ENCODE measurements at regions not wholly inside any gene's neighbourhood (a gene's known extent, or its start where the extent isn't known, plus 50 kb on each side); places are given as distances from the start of the nearest gene placed in this dataset.

DNA sequence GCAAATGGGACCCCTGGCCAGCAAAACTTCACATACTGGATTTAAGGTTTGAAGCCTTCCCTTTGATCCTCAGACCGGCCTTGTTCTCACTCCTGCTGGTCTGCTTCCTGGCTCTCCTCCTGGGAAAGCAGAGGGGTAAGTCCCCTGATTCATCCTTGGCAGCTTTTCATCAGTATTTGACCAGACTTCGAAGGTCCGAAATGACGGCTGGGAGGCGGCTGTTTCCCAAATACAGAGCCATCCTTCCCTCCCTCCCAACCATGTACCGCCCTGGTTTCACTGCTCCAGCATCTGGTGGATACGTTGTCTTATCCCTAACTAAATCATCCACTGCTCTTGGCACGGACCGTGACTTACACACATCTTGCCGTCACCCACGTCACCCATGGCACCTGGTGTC lies 265.5 kb downstream of the BCOR start:
- H3K9me2 ChIP-seq (replicated peaks; ENCODE audit: insufficient read depth, low read length): no peaks in the 10 kb centered on the region
- no peak overlapping the region for H2AFZ ChIP-seq (ENCODE audit: low read depth, low read length, severe bottlenecking)
- H3K4me2 ChIP-seq (ENCODE audit: low read depth, low read length, poor library complexity, severe bottlenecking): no peak overlapping the region
- no peak overlapping the region for H3K9ac ChIP-seq (ENCODE audit: low read length)
- no peaks in the 10 kb centered on the region for H3K36me3 ChIP-seq (ENCODE audit: low read length)
- H3K27me3 ChIP-seq (ENCODE audit: low read length): no peaks in the 10 kb centered on the region
- H3K27ac ChIP-seq (ENCODE audit: low read depth, low read length): no peak overlapping the region
- no peaks in the 10 kb centered on the region for H4K20me1 ChIP-seq (ENCODE audit: low read depth, low read length)
- no peaks in the 10 kb centered on the region for H3K9me3 ChIP-seq (ENCODE audit: insufficient read depth, low read length)
- H3K79me2 ChIP-seq (ENCODE audit: insufficient read depth, low read length): no peaks in the 10 kb centered on the region
- no peak overlapping the region for H3K4me3 ChIP-seq (ENCODE audit: insufficient read depth, low read length, poor library complexity, severe bottlenecking)
- no peaks in the 10 kb centered on the region for H3F3A ChIP-seq (ENCODE audit: insufficient read depth)
- TF ChIP-seq, protein P1, sequence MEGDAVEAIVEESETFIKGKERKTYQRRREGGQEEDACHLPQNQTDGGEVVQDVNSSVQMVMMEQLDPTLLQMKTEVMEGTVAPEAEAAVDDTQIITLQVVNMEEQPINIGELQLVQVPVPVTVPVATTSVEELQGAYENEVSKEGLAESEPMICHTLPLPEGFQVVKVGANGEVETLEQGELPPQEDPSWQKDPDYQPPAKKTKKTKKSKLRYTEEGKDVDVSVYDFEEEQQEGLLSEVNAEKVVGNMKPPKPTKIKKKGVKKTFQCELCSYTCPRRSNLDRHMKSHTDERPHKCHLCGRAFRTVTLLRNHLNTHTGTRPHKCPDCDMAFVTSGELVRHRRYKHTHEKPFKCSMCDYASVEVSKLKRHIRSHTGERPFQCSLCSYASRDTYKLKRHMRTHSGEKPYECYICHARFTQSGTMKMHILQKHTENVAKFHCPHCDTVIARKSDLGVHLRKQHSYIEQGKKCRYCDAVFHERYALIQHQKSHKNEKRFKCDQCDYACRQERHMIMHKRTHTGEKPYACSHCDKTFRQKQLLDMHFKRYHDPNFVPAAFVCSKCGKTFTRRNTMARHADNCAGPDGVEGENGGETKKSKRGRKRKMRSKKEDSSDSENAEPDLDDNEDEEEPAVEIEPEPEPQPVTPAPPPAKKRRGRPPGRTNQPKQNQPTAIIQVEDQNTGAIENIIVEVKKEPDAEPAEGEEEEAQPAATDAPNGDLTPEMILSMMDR (IDR thresholded peaks at IDR 0.05; ENCODE audit: insufficient read depth, low read length, poor library complexity, severe bottlenecking): no peak
- TF ChIP-seq EZH2phosphoT487 (conservative IDR thresholded peaks at IDR 0.05; ENCODE audit: low read length): no peak

DNA sequence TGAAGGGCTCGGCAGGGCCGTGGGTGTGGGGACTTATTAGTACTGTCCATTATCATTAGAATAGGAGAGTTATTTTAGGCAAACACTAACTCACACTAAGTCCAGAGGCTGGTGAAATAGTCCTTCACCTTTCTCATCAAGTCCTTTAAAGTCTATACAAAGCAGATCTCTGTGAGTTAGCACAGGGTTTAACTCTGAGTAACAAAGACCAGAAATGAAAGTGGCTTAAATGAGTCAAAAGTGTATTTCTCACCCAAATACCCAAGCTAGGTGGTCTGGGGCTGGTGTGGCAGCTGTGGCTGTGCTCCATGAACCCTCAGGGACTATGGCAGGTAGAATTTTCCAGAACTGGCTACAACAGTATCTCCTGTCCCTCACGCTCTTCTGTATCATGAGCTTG lies 263.2 kb downstream of the BCOR start:
- H3K9me2 ChIP-seq (replicated peaks; ENCODE audit: insufficient read depth, low read length): no peaks in the 10 kb centered on the region
- no peak overlapping the region for H3K4me3 ChIP-seq (ENCODE audit: insufficient read depth, low read length, poor library complexity, severe bottlenecking)
- no peaks in the 10 kb centered on the region for H3K9me3 ChIP-seq (ENCODE audit: insufficient read depth, low read length)
- H3F3A ChIP-seq (ENCODE audit: insufficient read depth): no peaks in the 10 kb centered on the region
- H3K79me2 ChIP-seq (ENCODE audit: insufficient read depth, low read length): no peaks in the 10 kb centered on the region
- H4K20me1 ChIP-seq (ENCODE audit: low read depth, low read length): no peaks in the 10 kb centered on the region
- no peak overlapping the region for H3K9ac ChIP-seq (ENCODE audit: low read length)
- H3K4me2 ChIP-seq (ENCODE audit: low read depth, low read length, poor library complexity, severe bottlenecking): no peak overlapping the region
- no peaks in the 10 kb centered on the region for H3K36me3 ChIP-seq (ENCODE audit: low read length)
- no peaks in the 10 kb centered on the region for H3K27me3 ChIP-seq (ENCODE audit: low read length)
- no peak overlapping the region for H3K27ac ChIP-seq (ENCODE audit: low read depth, low read length)
- no peak overlapping the region for H2AFZ ChIP-seq (ENCODE audit: low read depth, low read length, severe bottlenecking)
- no peak for TF ChIP-seq EZH2phosphoT487 (conservative IDR thresholded peaks at IDR 0.05; ENCODE audit: low read length)
- TF ChIP-seq, protein P1 (IDR thresholded peaks at IDR 0.05; ENCODE audit: insufficient read depth, low read length, poor library complexity, severe bottlenecking): no peak

DNA sequence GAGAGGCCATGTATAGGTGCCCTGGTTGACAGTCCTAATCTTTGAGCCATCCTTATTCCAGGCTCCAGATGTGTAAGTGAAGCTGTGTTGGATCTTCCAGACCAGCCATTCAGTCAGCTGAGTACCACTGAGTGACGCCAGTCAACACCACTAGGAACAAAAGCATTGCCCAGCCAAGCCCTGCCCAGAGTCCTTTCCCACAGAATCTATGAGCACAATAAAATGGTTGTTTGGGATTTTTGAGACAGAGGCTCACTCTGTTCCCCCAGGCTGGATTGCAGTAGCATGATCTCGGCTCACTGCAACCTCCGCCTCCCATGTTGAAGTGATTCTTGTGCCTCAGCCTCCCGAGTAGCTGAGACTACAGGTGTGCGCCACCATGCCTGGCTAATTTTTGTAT lies 262.5 kb downstream of the BCOR start:
- H3K9ac ChIP-seq (ENCODE audit: low read length): no peak overlapping the region
- H3F3A ChIP-seq (ENCODE audit: insufficient read depth): no peaks in the 10 kb centered on the region
- H4K20me1 ChIP-seq (ENCODE audit: low read depth, low read length): no peaks in the 10 kb centered on the region
- H3K79me2 ChIP-seq (ENCODE audit: insufficient read depth, low read length): no peaks in the 10 kb centered on the region
- H2AFZ ChIP-seq (ENCODE audit: low read depth, low read length, severe bottlenecking): no peak overlapping the region
- no peaks in the 10 kb centered on the region for H3K36me3 ChIP-seq (ENCODE audit: low read length)
- H3K4me2 ChIP-seq (ENCODE audit: low read depth, low read length, poor library complexity, severe bottlenecking): no peak overlapping the region
- H3K27ac ChIP-seq (ENCODE audit: low read depth, low read length): no peak overlapping the region
- no peaks in the 10 kb centered on the region for H3K27me3 ChIP-seq (ENCODE audit: low read length)
- no peaks in the 10 kb centered on the region for H3K9me3 ChIP-seq (ENCODE audit: insufficient read depth, low read length)
- no peaks in the 10 kb centered on the region for H3K9me2 ChIP-seq (replicated peaks; ENCODE audit: insufficient read depth, low read length)
- no peak overlapping the region for H3K4me3 ChIP-seq (ENCODE audit: insufficient read depth, low read length, poor library complexity, severe bottlenecking)
- TF ChIP-seq EZH2phosphoT487 (conservative IDR thresholded peaks at IDR 0.05; ENCODE audit: low read length): no peak

DNA sequence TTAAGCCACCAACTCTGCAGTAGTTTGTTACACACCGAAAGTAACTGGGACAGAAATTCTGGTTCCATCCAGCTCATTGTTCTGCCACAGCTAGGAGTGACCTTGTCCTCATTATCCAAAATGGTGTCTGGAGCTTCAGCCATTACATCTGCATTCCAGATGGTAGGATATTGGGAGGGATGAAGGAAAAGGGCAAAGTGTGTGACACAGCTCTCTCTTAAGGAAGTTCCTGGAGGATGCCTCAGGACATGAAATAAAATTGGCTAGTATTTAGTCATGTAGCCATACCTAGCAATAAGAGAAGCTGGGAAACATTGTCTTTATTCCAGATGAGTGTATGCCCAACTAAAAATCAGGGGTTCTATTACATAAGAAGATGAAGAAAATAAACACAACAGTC lies 262.0 kb downstream of the BCOR start:
- Histone ChIP-seq H3K9me2 (replicated peaks; ENCODE audit: insufficient read depth, low read length) (no peaks in the 10 kb centered on the region), H3K9me3 (ENCODE audit: insufficient read depth, low read length) (no peaks in the 10 kb centered on the region), H2AFZ (ENCODE audit: low read depth, low read length, severe bottlenecking) (no peak overlapping the region), H3K27me3 (ENCODE audit: low read length) (no peaks in the 10 kb centered on the region), H3K27ac (ENCODE audit: low read depth, low read length) (no peak overlapping the region), H3K79me2 (ENCODE audit: insufficient read depth, low read length) (no peaks in the 10 kb centered on the region), H3K9ac (ENCODE audit: low read length) (no peak overlapping the region), H3K36me3 (ENCODE audit: low read length) (no peaks in the 10 kb centered on the region), H3F3A (ENCODE audit: insufficient read depth) (no peaks in the 10 kb centered on the region), H3K4me3 (ENCODE audit: insufficient read depth, low read length, poor library complexity, severe bottlenecking) (no peak overlapping the region), H4K20me1 (ENCODE audit: low read depth, low read length) (no peaks in the 10 kb centered on the region), H3K4me2 (ENCODE audit: low read depth, low read length, poor library complexity, severe bottlenecking) (no peak overlapping the region)
- TF ChIP-seq, protein P1 (IDR thresholded peaks at IDR 0.05; ENCODE audit: insufficient read depth, low read length, poor library complexity, severe bottlenecking): no peak
- no peak for TF ChIP-seq EZH2phosphoT487 (conservative IDR thresholded peaks at IDR 0.05; ENCODE audit: low read length)
